Stomach (tissue), 8 donors: ENCODE measurements at regions not wholly inside any gene's neighbourhood (a gene's known extent, or its start where the extent isn't known, plus 50 kb on each side); places are given as distances from the start of the nearest gene placed in this dataset.

Source experiments
- DNase-seq, 2 donors: peaks; one replicate each; pipeline versions ENCODE4 v3.0.0 to v3.0.0-alpha.2; 2013 to 2019
- H3K27ac ChIP-seq, 5 donors: fragments of 200-600 bp in 4 of 5; sonication (generic) in 4 of 5; one replicate each; pipeline ENCODE4 v1.5.1; 2013 to 2019; ENCODE audit warnings: mild to moderate bottlenecking in 1 of 5, moderate library complexity in 1 of 5
- H3K27me3 ChIP-seq, 3 donors: fragments of 200-600 bp; sonication (generic); one replicate each; pipeline ENCODE4 v1.5.1; 2017 to 2019; ENCODE audit warnings: mixed run types in 1 of 3
- H3K36me3 ChIP-seq, 4 donors: fragments of 200-600 bp; sonication (generic); 1 replicate in 3 of 4; 2 replicates in 1 of 4; pipeline ENCODE4 v1.5.1; 2016 to 2019
- H3K4me1 ChIP-seq, 4 donors: fragments of 200-600 bp; sonication (generic); one replicate each; pipeline ENCODE4 v1.5.1; 2016 to 2019
- H3K4me3 ChIP-seq, 4 donors: fragments of 200-600 bp; sonication (generic) in 3 of 4; one replicate each; pipeline ENCODE4 v1.5.1; 2016 to 2019; ENCODE audit warnings: mild to moderate bottlenecking in 1 of 4
- H3K9me3 ChIP-seq, 4 donors: fragments of 200-600 bp; sonication (generic); one replicate each; pipeline ENCODE4 v1.5.1; 2016 to 2019
- CTCF ChIP-seq, 7 experiments: fragments of 450-650 bp in 4 of 7; fragments of 200-600 bp in 3 of 7; sonication (generic) in 3 of 7; IDR thresholded peaks; one replicate each; pipeline ENCODE4 v1.5.1; 2016 to 2019; ENCODE audit warnings: antibody characterized with exemption in 7 of 7, control low read depth in 2 of 7, mild to moderate bottlenecking in 1 of 7
- EP300 ChIP-seq: sonication (generic); formaldehyde crosslinking; IDR thresholded peaks from one replicate; pipeline ENCODE4 v1.6.1; 2017; ENCODE audit warnings: antibody characterized with exemption
- POLR2A ChIP-seq, 4 donors: fragments of 450-650 bp; IDR thresholded peaks; one replicate each; pipeline ENCODE4 v1.6.1; 2016; ENCODE audit warnings: antibody characterized with exemption in 4 of 4, control low read depth in 2 of 4, mild to moderate bottlenecking in 1 of 4, moderate library complexity in 1 of 4
- POLR2AphosphoS5 ChIP-seq, 3 donors: sonication (generic); formaldehyde crosslinking; IDR thresholded peaks; one replicate each; pipeline ENCODE4 v1.6.1; 2016; ENCODE audit warnings: antibody characterized with exemption in 3 of 3
- WGBS, 5 donors: extraction: QIAGEN DNeasy Blood & Tissue Kit in 3 of 5; methylation state at CpG; one replicate each; pipeline versions ENCODE4 v1.1.5 to v1.1.7; 2013 to 2018; 5-methylcytosine and 5-hydroxymethylcytosine counted together
- intact Hi-C: fragments of 100-400 bp; cut with DNase I; formaldehyde crosslinking; loops from one replicate; pipeline ENCODE4 v1.15.1; 2023; ENCODE audit warnings: low total_unique reads
- donor health status: healthy with polysubstance abuse.
- donor health status: Bipolar disorder and iron deficiency.
- donor health status: healthy.

GRCh38 chr12:118493962-118494361 lies 117.6 kb downstream of the SUDS3 start:
- intact Hi-C loops: no loop called here
- Histone ChIP-seq H3K4me1 (peaks cover 0 to 12% (median 8%) of the 10 kb centered on the region in 4 donors), H3K4me3 (no peak overlapping the region), H3K9me3 (no peaks in the 10 kb centered on the region), H3K27ac (no peak overlapping the region), H3K36me3 (no peaks in the 10 kb centered on the region), H3K27me3 (no peaks in the 10 kb centered on the region)
- DNase-seq: no peak
- 21 to 42% (median 31%) methylated on average over 2 of the region's 2 CpGs for WGBS, 5 donors
- no peak for TF ChIP-seq CTCF (IDR thresholded peaks at IDR 0.05)
- no peak for TF ChIP-seq POLR2AphosphoS5 (IDR thresholded peaks at IDR 0.05)
- no peak for TF ChIP-seq POLR2A (IDR thresholded peaks at IDR 0.05)
- TF ChIP-seq EP300: no peak

- H3K4me3 ChIP-seq: no peak overlapping the region
- peaks cover 0 to 12% (median 8%) of the 10 kb centered on the region in 4 donors for H3K4me1 ChIP-seq
- no peaks in the 10 kb centered on the region for H3K27me3 ChIP-seq
- H3K36me3 ChIP-seq: no peaks in the 10 kb centered on the region
- no peak for DNase-seq
- no peak overlapping the region for H3K27ac ChIP-seq
- intact Hi-C loops: no loop called here
- H3K9me3 ChIP-seq: no peaks in the 10 kb centered on the region
- TF ChIP-seq POLR2AphosphoS5 (IDR thresholded peaks at IDR 0.05) (no peak), CTCF (IDR thresholded peaks at IDR 0.05) (no peak), EP300 (no peak), POLR2A (IDR thresholded peaks at IDR 0.05) (no peak)
- WGBS, 5 donors: 88 to 93% (median 91%) methylated on average over 3 of the region's 3 CpGs
These were observed 118.4 kb downstream of the SUDS3 start for GRCh38 chr12:118494776-118495175.

- Histone ChIP-seq H3K9me3 (no peaks in the 10 kb centered on the region), H3K27ac (no peak overlapping the region), H3K27me3 (no peaks in the 10 kb centered on the region), H3K4me3 (no peak overlapping the region), H3K36me3 (no peaks in the 10 kb centered on the region), H3K4me1 (peaks cover 0 to 12% (median 8%) of the 10 kb centered on the region in 4 donors)
- no peak for DNase-seq
- 53 to 75% (median 65%) methylated on average over 2 of the region's 2 CpGs for WGBS, 5 donors
- intact Hi-C loops: no loop called here
- TF ChIP-seq EP300 (no peak), POLR2AphosphoS5 (IDR thresholded peaks at IDR 0.05) (no peak), POLR2A (IDR thresholded peaks at IDR 0.05) (no peak), CTCF (IDR thresholded peaks at IDR 0.05) (no peak)
These were observed 118.9 kb downstream of the SUDS3 start for GRCh38 chr12:118495296-118495695.

GRCh38 chr12:118498171-118498570 lies 121.8 kb downstream of the SUDS3 start:
- DNase-seq: peak; percentile 58 to 84
- Histone ChIP-seq H3K36me3 (no peaks in the 10 kb centered on the region), H3K27me3 (no peaks in the 10 kb centered on the region), H3K4me1 (peaks cover 0 to 12% (median 8%) of the 10 kb centered on the region in 4 donors), H3K9me3 (no peaks in the 10 kb centered on the region), H3K4me3 (no peak overlapping the region), H3K27ac (no peak overlapping the region)
- TF ChIP-seq CTCF (IDR thresholded peaks at IDR 0.05) (peak in 2 of 7 experiments; percentile 19 to 38), POLR2A (IDR thresholded peaks at IDR 0.05) (no peak)
- WGBS, 5 donors: 25 to 58% (median 41%) methylated on average over 3 of the region's 3 CpGs
- intact Hi-C loops: no loop called here
